WTC11 (cell line): ENCODE measurements at regions not wholly inside any gene's neighbourhood (a gene's known extent, or its start where the extent isn't known, plus 50 kb on each side); places are given as distances from the start of the nearest gene placed in this dataset.

Source experiments
- ATAC-seq: fragments of 200-7000 bp; cut with Tn5 transposase; 2 replicates; pipeline ENCODE4 v1.10.0; 2021; ENCODE audit warnings: mild to moderate bottlenecking, moderate library complexity
- CTCF ChIA-PET: fragments of 300-600 bp; sonication (Branson Sonifier 250); formaldehyde crosslinking; loops from one replicate; lab custom pipeline; 2021; ENCODE audit warnings: antibody characterized with exemption; lab: Charles Lee
- POLR2A ChIA-PET: fragments of 350-600 bp; sonication (Branson Sonifier 250); formaldehyde crosslinking; loops from one replicate; lab custom pipeline; 2021; ENCODE audit warnings: antibody characterized with exemption; lab: Charles Lee
- DNase-seq: peaks from one replicate; pipeline ENCODE4 v3.0.0; 2021; ENCODE audit warnings: low spot score
- H3K27ac Mint-ChIP-seq: 2 replicates; pipeline ENCODE4 v1.8.0; 2021; ENCODE audit warnings: mixed read lengths
- H3K27me3 Mint-ChIP-seq: 2 replicates; pipeline ENCODE4 v1.8.0; 2021; ENCODE audit warnings: low read depth, mild to moderate bottlenecking, moderate library complexity, mixed read lengths
- H3K36me3 Mint-ChIP-seq: 2 replicates; pipeline ENCODE4 v1.8.0; 2021; ENCODE audit warnings: mixed read lengths
- H3K4me1 Mint-ChIP-seq: 2 replicates; pipeline ENCODE4 v1.8.0; 2022; ENCODE audit warnings: mixed read lengths
- H3K4me3 Mint-ChIP-seq: 2 replicates; pipeline ENCODE4 v1.8.0; 2021; ENCODE audit warnings: mild to moderate bottlenecking, moderate library complexity, mixed read lengths
- H3K9me3 Mint-ChIP-seq: 2 replicates; pipeline ENCODE4 v1.8.0; 2021; ENCODE audit warnings: mixed read lengths
- ATF3 ChIP-seq: sonication (generic); formaldehyde crosslinking; conservative IDR thresholded peaks from 2 replicates; pipeline ENCODE4 v1.8.1; 2022; ENCODE audit warnings: mild to moderate bottlenecking, missing genetic modification reagents
- CBFB ChIP-seq: sonication (generic); formaldehyde crosslinking; IDR thresholded peaks from 2 replicates; pipeline ENCODE4 v1.8.1; 2022; ENCODE audit warnings: mild to moderate bottlenecking, low read depth, missing genetic modification reagents
- CREB1 ChIP-seq: sonication (generic); formaldehyde crosslinking; IDR thresholded peaks from 2 replicates; pipeline ENCODE4 v1.8.0; 2023; ENCODE audit warnings: mild to moderate bottlenecking, missing genetic modification reagents
- E2F4 ChIP-seq: sonication (generic); formaldehyde crosslinking; IDR thresholded peaks from 2 replicates; pipeline ENCODE4 v1.8.1; 2022; ENCODE audit warnings: low read depth, mild to moderate bottlenecking, moderate library complexity, missing genetic modification reagents, borderline replicate concordance
- EMX1 ChIP-seq: fragments of 250-450 bp; sonication (Bioruptor Pico); IDR thresholded peaks from 2 replicates; pipeline ENCODE4 v1.8.0; 2021; ENCODE audit warnings: mild to moderate bottlenecking
- ESRRA ChIP-seq: sonication (generic); formaldehyde crosslinking; IDR thresholded peaks from 2 replicates; pipeline ENCODE4 v1.8.1; 2022; ENCODE audit warnings: mild to moderate bottlenecking, missing genetic modification reagents, borderline replicate concordance
- FOXK1 ChIP-seq: sonication (generic); formaldehyde crosslinking; IDR thresholded peaks from 2 replicates; pipeline ENCODE4 v1.8.0; 2022; ENCODE audit warnings: mild to moderate bottlenecking, moderate library complexity, missing genetic modification reagents
- FOXP4 ChIP-seq: sonication (generic); formaldehyde crosslinking; IDR thresholded peaks from 2 replicates; pipeline ENCODE4 v1.8.0; 2022; ENCODE audit warnings: mild to moderate bottlenecking, missing genetic modification reagents
- GRHL2 ChIP-seq: fragments of 250-450 bp; sonication (Bioruptor Pico); IDR thresholded peaks from 2 replicates; pipeline ENCODE4 v1.8.0; 2022; ENCODE audit warnings: mild to moderate bottlenecking, moderate library complexity; ENCODE audit not compliant: insufficient replicate concordance, severe bottlenecking
- JUN ChIP-seq: sonication (generic); formaldehyde crosslinking; IDR thresholded peaks from 2 replicates; pipeline ENCODE4 v1.8.0; 2023; ENCODE audit warnings: mild to moderate bottlenecking, missing genetic modification reagents
- MYBL2 ChIP-seq: sonication (generic); formaldehyde crosslinking; IDR thresholded peaks from 2 replicates; pipeline ENCODE4 v1.8.1; 2023; ENCODE audit warnings: mild to moderate bottlenecking, moderate library complexity, missing genetic modification reagents
- NFYB ChIP-seq: sonication (generic); formaldehyde crosslinking; conservative IDR thresholded peaks from 2 replicates; pipeline ENCODE4 v1.8.0; 2022; ENCODE audit warnings: low read depth, missing genetic modification reagents
- RORB ChIP-seq: fragments of 250-450 bp; sonication (Bioruptor Pico); IDR thresholded peaks from 2 replicates; pipeline ENCODE4 v1.9.0; 2021; ENCODE audit warnings: mild to moderate bottlenecking
- SMAD3 ChIP-seq: sonication (generic); formaldehyde crosslinking; IDR thresholded peaks from 2 replicates; pipeline ENCODE4 v1.8.0; 2022; ENCODE audit warnings: missing genetic modification reagents, mild to moderate bottlenecking, borderline replicate concordance
- TEAD1 ChIP-seq: sonication (generic); formaldehyde crosslinking; IDR thresholded peaks from 2 replicates; pipeline ENCODE4 v1.8.0; 2022; ENCODE audit warnings: mild to moderate bottlenecking, missing genetic modification reagents
- TEAD4 ChIP-seq: sonication (generic); formaldehyde crosslinking; IDR thresholded peaks from 2 replicates; pipeline ENCODE4 v1.8.0; 2022; ENCODE audit warnings: mild to moderate bottlenecking, missing genetic modification reagents
- USF2 ChIP-seq: sonication (generic); formaldehyde crosslinking; IDR thresholded peaks from 2 replicates; pipeline ENCODE4 v1.8.1; 2023; ENCODE audit warnings: mild to moderate bottlenecking, missing genetic modification reagents, moderate library complexity
- ZNF121 ChIP-seq: sonication (generic); formaldehyde crosslinking; IDR thresholded peaks from 2 replicates; pipeline ENCODE4 v1.8.0; 2023; ENCODE audit warnings: missing genetic modification reagents
- ZNF138 ChIP-seq: sonication (generic); formaldehyde crosslinking; conservative IDR thresholded peaks from 2 replicates; pipeline ENCODE4 v1.8.1; 2022; ENCODE audit warnings: mild to moderate bottlenecking, moderate library complexity, missing genetic modification reagents
- ZNF281 ChIP-seq: sonication (generic); formaldehyde crosslinking; IDR thresholded peaks from 2 replicates; pipeline ENCODE4 v1.8.0; 2023; ENCODE audit warnings: mild to moderate bottlenecking, missing genetic modification reagents
- ZSCAN18 ChIP-seq: fragments of 250-450 bp; sonication (Bioruptor Pico); IDR thresholded peaks from 2 replicates; pipeline ENCODE4 v2.1.2; 2022; ENCODE audit warnings: mild to moderate bottlenecking, moderate library complexity

- TF ChIP-seq ESRRA = no peak
Measured at GRCh38 chr4:19961091-19961490, 290.6 kb upstream of the SLIT2 start (continued).

- Mint-ChIP-seq H3K9me3 (peaks cover 5% of the 10 kb centered on the region; the same call in 1 of the 2 replicates), H3K27ac (no peak overlapping the region), H3K36me3 (no peaks in the 10 kb centered on the region), H3K4me1 (no peaks in the 10 kb centered on the region), H3K4me3 (no peak overlapping the region), H3K27me3 (no peaks in the 10 kb centered on the region)
- ChIA-PET CTCF (no interaction called here), POLR2A (no interaction called here)
- ATAC-seq (no peak), DNase-seq (no peak)
- TF ChIP-seq GRHL2 (no peak), TEAD4 (no peak), JUN (CRISPR knock-in tag) (no peak), CBFB (CRISPR knock-in tag) (no peak), FOXP4 (CRISPR knock-in tag) (no peak), ZNF138 (CRISPR knock-in tag) (no peak), RORB (CRISPR knock-in tag) (no peak), MYBL2 (CRISPR knock-in tag) (no peak), ZSCAN18 (no peak), TEAD1 (CRISPR knock-in tag) (no peak), FOXK1 (CRISPR knock-in tag) (no peak), USF2 (no peak), EMX1 (CRISPR knock-in tag) (no peak), E2F4 (CRISPR knock-in tag) (no peak), ZNF121 (CRISPR knock-in tag) (no peak), SMAD3 (CRISPR knock-in tag) (no peak), ZNF281 (CRISPR knock-in tag) (no peak), NFYB (CRISPR knock-in tag) (no peak), CREB1 (CRISPR knock-in tag) (no peak), ATF3 (CRISPR knock-in tag) (no peak)
Measured at GRCh38 chr4:19958848-19959247, 292.9 kb upstream of the SLIT2 start.
